SK-N-SH treated with all-trans-retinoic acid at 6 μM for 48 hours (cell line): ENCODE measurements at regions not wholly inside any gene's neighbourhood (a gene's known extent, or its start where the extent isn't known, plus 50 kb on each side); places are given as distances from the start of the nearest gene placed in this dataset.
"Not testable (repeated sequence)": the region's sequence is repeated elsewhere in the genome, so short reads cannot be mapped to it uniquely, and the experiment has no call there.

Experiments used
- OSR1 ChIP-seq: fragments of 250-450 bp; sonication (Bioruptor Pico); IDR thresholded peaks from 2 replicates; pipeline ENCODE4 v1.8.0; 2022; ENCODE audit warnings: moderate library complexity, mild to moderate bottlenecking, inconsistent platforms
- ZFP30 ChIP-seq: fragments of 450-650 bp; formaldehyde crosslinking; IDR thresholded peaks from 2 replicates; pipeline ENCODE4 v1.5.0; 2022; ENCODE audit warnings: mild to moderate bottlenecking, moderate library complexity

GRCh38 chr6:168840299-168840698 is 399.3 kb downstream of the SMOC2 start:
- not testable (repeated sequence) for TF ChIP-seq OSR1 (CRISPR knock-in tag); ZFP30
